HG03432 (cell line): ENCODE measurements at regions not wholly inside any gene's neighbourhood (a gene's known extent, or its start where the extent isn't known, plus 50 kb on each side); places are given as distances from the start of the nearest gene placed in this dataset.
"Not testable (repeated sequence)": the region's sequence is repeated elsewhere in the genome, so short reads cannot be mapped to it uniquely, and the experiment has no call there.

Experiments used
- ATAC-seq: cut with Tn5 transposase; IDR thresholded peaks from one replicate; pipeline ENCODE4 v1.9.1; 2021; ENCODE audit warnings: mild to moderate bottlenecking, moderate library complexity; ENCODE audit not compliant: unreplicated experiment

- ATAC-seq: no peak
These were observed 121.7 kb upstream of the RUNX1 start for GRCh38 chr21:35170818-35171217.

- ATAC-seq: no peak
These were observed 121.1 kb upstream of the RUNX1 start for GRCh38 chr21:35170244-35170643.

- no peak for ATAC-seq
These were observed 120.5 kb upstream of the RUNX1 start for GRCh38 chr21:35169574-35169973.

GRCh38 chr21:35168735-35169134 is 119.6 kb upstream of the RUNX1 start:
- no peak for ATAC-seq

GRCh38 chr21:35164971-35165483 is 115.9 kb upstream of the RUNX1 start:
- no peak for ATAC-seq

- ATAC-seq: no peak
These were observed 115.3 kb upstream of the RUNX1 start for GRCh38 chr21:35164380-35164779.

- ATAC-seq: no peak
These were observed 114.3 kb upstream of the RUNX1 start for GRCh38 chr21:35163411-35163810.

GRCh38 chr21:35162831-35163230 is 113.7 kb upstream of the RUNX1 start:
- ATAC-seq: no peak

- ATAC-seq: no peak
These were observed 110.8 kb upstream of the RUNX1 start for GRCh38 chr21:35159881-35160280.

GRCh38 chr21:35157374-35157773 is 108.3 kb upstream of the RUNX1 start:
- not testable (repeated sequence) for ATAC-seq

- no peak for ATAC-seq
These were observed 107.5 kb upstream of the RUNX1 start for GRCh38 chr21:35156293-35157278.

GRCh38 chr21:35154788-35155187 is 105.7 kb upstream of the RUNX1 start:
- ATAC-seq: no peak

- no peak for ATAC-seq
These were observed 104.6 kb upstream of the RUNX1 start for GRCh38 chr21:35153671-35154070.

- ATAC-seq: no peak
These were observed 101.6 kb upstream of the RUNX1 start for GRCh38 chr21:35150562-35151226.

GRCh38 chr21:35149698-35150097 is 100.6 kb upstream of the RUNX1 start:
- no peak for ATAC-seq

GRCh38 chr21:35147439-35147838 is 98.3 kb upstream of the RUNX1 start:
- no peak for ATAC-seq

- ATAC-seq: no peak
These were observed 96.6 kb upstream of the RUNX1 start for GRCh38 chr21:35145626-35146233.

GRCh38 chr21:35144978-35145377 is 95.9 kb upstream of the RUNX1 start:
- no peak for ATAC-seq

GRCh38 chr21:35142036-35142815 is 93.1 kb upstream of the RUNX1 start:
- no peak for ATAC-seq

- no peak for ATAC-seq
These were observed 90.2 kb upstream of the RUNX1 start for GRCh38 chr21:35139382-35139715.
